ENCODE measurements at regions not wholly inside any gene's neighbourhood (a gene's known extent, or its start where the extent isn't known, plus 50 kb on each side); places are given as distances from the start of the nearest gene placed in this dataset.

- Histone ChIP-seq H3K4me2 (ENCODE audit: low read length) (no peak overlapping the region), H3K36me3 (ENCODE audit: insufficient read depth, low read length) (no peaks in the 10 kb centered on the region), H3K9ac (ENCODE audit: low read length) (no peak overlapping the region), H3K79me2 (replicated peaks; ENCODE audit: insufficient read depth, low read length) (no peaks in the 10 kb centered on the region), H3K27me3 (ENCODE audit: insufficient read depth, low read depth, low read length) (no peaks in the 10 kb centered on the region), H3K4me3 (ENCODE audit: low read length) (no peak overlapping the region), H3K9me3 (ENCODE audit: low read length) (no peaks in the 10 kb centered on the region), H3K27ac (ENCODE audit: low read length) (no peak overlapping the region), H4K20me1 (ENCODE audit: insufficient read depth) (no peaks in the 10 kb centered on the region), H2AFZ (ENCODE audit: low read depth, low read length) (no peak overlapping the region), H3F3A (ENCODE audit: insufficient read depth, low read length, poor library complexity, severe bottlenecking) (no peaks in the 10 kb centered on the region), H3K9me2 (ENCODE audit: insufficient read depth, low read length) (no peaks in the 10 kb centered on the region)
- TF ChIP-seq CTCF (IDR thresholded peaks at IDR 0.05; ENCODE audit: poor library complexity, severe bottlenecking) (no peak), EP300 (conservative IDR thresholded peaks at IDR 0.05; ENCODE audit: poor library complexity, severe bottlenecking) (no peak), EZH2 (IDR thresholded peaks at IDR 0.05; ENCODE audit: borderline replicate concordance, insufficient read depth, low read length, poor library complexity, severe bottlenecking) (no peak), REST (IDR thresholded peaks at IDR 0.05; ENCODE audit: borderline replicate concordance) (no peak), TAF1 (IDR thresholded peaks at IDR 0.05; ENCODE audit: low read depth) (no peak), RAD21 (conservative IDR thresholded peaks at IDR 0.05) (no peak), POLR2AphosphoS5 (IDR thresholded peaks at IDR 0.05) (no peak), MXI1 (conservative IDR thresholded peaks at IDR 0.05; ENCODE audit: poor library complexity, severe bottlenecking) (no peak), SMC3 (conservative IDR thresholded peaks at IDR 0.05; ENCODE audit: poor library complexity) (no peak)
Measured at GRCh38 chr13:42383025-42383424, 111.1 kb downstream of the AKAP11 start.

- H2AFZ ChIP-seq (ENCODE audit: low read depth, low read length): no peak overlapping the region
- H3K4me3 ChIP-seq (ENCODE audit: low read length): no peak overlapping the region
- TF ChIP-seq EP300 (conservative IDR thresholded peaks at IDR 0.05; ENCODE audit: poor library complexity, severe bottlenecking): no peak
- TF ChIP-seq TAF1 (IDR thresholded peaks at IDR 0.05; ENCODE audit: low read depth): no peak
- no peak for TF ChIP-seq MXI1 (conservative IDR thresholded peaks at IDR 0.05; ENCODE audit: poor library complexity, severe bottlenecking)
- TF ChIP-seq POLR2AphosphoS5 (IDR thresholded peaks at IDR 0.05): no peak
- TF ChIP-seq REST (IDR thresholded peaks at IDR 0.05; ENCODE audit: borderline replicate concordance): no peak
- TF ChIP-seq RAD21 (conservative IDR thresholded peaks at IDR 0.05): no peak
- TF ChIP-seq CTCF (IDR thresholded peaks at IDR 0.05; ENCODE audit: poor library complexity, severe bottlenecking): no peak
- TF ChIP-seq SMC3 (conservative IDR thresholded peaks at IDR 0.05; ENCODE audit: poor library complexity): no peak
- TF ChIP-seq EZH2 (IDR thresholded peaks at IDR 0.05; ENCODE audit: borderline replicate concordance, insufficient read depth, low read length, poor library complexity, severe bottlenecking): no peak
- no peaks in the 10 kb centered on the region for H3K9me2 ChIP-seq (ENCODE audit: insufficient read depth, low read length)
- no peaks in the 10 kb centered on the region for H3K27me3 ChIP-seq (ENCODE audit: insufficient read depth, low read depth, low read length)
- no peak overlapping the region for H3K27ac ChIP-seq (ENCODE audit: low read length)
- H4K20me1 ChIP-seq (ENCODE audit: insufficient read depth): no peaks in the 10 kb centered on the region
- no peak overlapping the region for H3K4me2 ChIP-seq (ENCODE audit: low read length)
- no peaks in the 10 kb centered on the region for H3K79me2 ChIP-seq (replicated peaks; ENCODE audit: insufficient read depth, low read length)
- no peaks in the 10 kb centered on the region for H3K9me3 ChIP-seq (ENCODE audit: low read length)
- H3K36me3 ChIP-seq (ENCODE audit: insufficient read depth, low read length): no peaks in the 10 kb centered on the region
- H3F3A ChIP-seq (ENCODE audit: insufficient read depth, low read length, poor library complexity, severe bottlenecking): no peaks in the 10 kb centered on the region
- H3K9ac ChIP-seq (ENCODE audit: low read length): no peak overlapping the region
Measured at GRCh38 chr13:42384265-42384664, 112.3 kb downstream of the AKAP11 start.

All from neural cell (in vitro differentiated cells).